Renal cortex interstitium (tissue), 11 donors: ENCODE measurements at regions not wholly inside any gene's neighbourhood (a gene's known extent, or its start where the extent isn't known, plus 50 kb on each side); places are given as distances from the start of the nearest gene placed in this dataset.
"Not testable (repeated sequence)": the region's sequence is repeated elsewhere in the genome, so short reads cannot be mapped to it uniquely, and the experiment has no call there.

Experiments used
- DNase-seq, 11 donors: peaks; one replicate each; pipeline ENCODE4 v3.0.0-alpha.2; 2013; ENCODE audit warnings: low read depth in 9 of 11, low spot score in 4 of 11; ENCODE audit errors: extremely low read depth in 1 of 11

- DNase-seq, result no peak
Observed at GRCh38 chr1:245070836-245071615, 83.8 kb upstream of the KIF26B start.

- DNase-seq, result no peak
Observed at GRCh38 chr1:245067257-245067656, 87.5 kb upstream of the KIF26B start.

- no peak for DNase-seq
Observed at GRCh38 chr1:245062741-245063305, 92.0 kb upstream of the KIF26B start.

- DNase-seq, result not testable (repeated sequence)
Observed at GRCh38 chr1:245061808-245062207, 93.0 kb upstream of the KIF26B start.

GRCh38 chr1:245060684-245061374, 94.0 kb upstream of the KIF26B start:
- peak in 1 of 11 donors; percentile 24 for DNase-seq

DNA sequence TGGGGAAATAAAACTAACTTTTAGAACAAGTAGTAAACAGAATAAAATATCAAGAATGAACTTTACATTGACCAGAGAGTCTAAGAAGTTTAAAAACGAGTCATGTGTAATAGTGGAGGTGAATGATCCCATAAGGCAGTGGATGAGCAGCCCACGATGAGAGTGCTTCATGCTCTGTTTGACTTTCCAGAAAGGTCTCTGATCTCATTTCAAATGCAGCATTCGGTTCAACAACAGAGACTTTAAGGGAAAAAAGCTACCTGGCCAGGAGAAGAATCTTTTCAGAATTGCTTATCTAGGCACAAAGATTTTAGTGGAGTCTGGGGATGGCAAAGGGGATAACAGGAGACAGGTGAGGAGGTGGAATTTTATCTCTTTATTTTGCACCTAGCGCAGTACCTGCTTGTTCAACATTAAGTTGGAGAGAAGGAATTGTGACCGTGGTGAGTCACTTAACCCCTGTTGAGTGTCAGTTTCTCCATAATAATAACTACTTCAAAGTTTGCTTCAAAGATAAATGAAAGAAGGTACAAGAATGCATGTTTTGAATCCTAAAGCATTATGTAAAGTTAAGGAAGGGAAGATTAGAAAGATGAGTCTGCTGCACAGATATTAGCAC, 94.9 kb upstream of the KIF26B start:
- DNase-seq, result no peak

- no peak for DNase-seq
Observed at GRCh38 chr1:245058882-245059281, 95.9 kb upstream of the KIF26B start.

GRCh38 chr1:245058436-245058835, 96.3 kb upstream of the KIF26B start:
- DNase-seq, result no peak

DNA sequence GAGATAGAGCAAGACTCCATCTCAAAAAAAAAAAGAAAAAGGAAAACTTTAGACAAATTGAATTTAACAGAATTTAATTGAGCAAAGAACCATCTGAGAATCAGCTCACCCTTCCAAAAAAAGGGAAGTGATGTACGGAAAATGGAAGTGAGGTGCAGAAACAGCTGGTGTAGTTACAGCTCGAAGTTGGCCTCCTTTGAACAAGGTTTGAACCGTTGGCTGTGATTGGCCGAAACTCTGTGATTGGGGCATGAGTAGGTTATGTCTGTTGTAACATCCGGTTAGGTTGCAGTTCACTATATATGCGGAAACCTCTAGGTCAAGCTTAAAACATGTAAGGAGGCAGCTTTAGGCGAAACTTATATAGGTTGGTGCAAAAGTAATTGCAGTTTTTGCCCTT, 97.9 kb upstream of the KIF26B start:
- no peak for DNase-seq

- DNase-seq, result not testable (repeated sequence)
Observed at GRCh38 chr1:245056296-245056695, 98.5 kb upstream of the KIF26B start.

GRCh38 chr1:245055752-245056151, 99.0 kb upstream of the KIF26B start:
- DNase-seq, result no peak

- no peak for DNase-seq
Observed at GRCh38 chr1:245054507-245055270, 100.1 kb upstream of the KIF26B start.

DNA sequence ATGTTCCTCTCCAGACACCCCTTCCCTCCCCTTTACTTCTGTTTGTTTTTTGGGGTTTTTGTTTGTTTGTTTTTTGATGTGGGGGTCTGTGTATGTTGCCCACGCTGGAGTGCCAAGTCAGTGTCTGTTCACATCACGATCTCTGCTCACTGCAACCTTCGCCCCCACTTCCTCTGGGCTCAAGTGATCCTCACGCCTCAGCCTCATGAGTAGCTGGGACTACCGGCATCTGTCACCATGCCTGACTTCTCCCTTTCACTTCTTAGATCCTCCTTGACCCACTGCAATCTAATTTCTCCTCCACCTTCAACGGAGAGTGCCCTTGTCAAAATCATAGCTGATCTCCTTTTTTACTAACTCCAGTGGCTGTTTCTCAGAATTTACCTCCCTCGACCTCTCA, 100.7 kb upstream of the KIF26B start:
- DNase-seq, result no peak

DNA sequence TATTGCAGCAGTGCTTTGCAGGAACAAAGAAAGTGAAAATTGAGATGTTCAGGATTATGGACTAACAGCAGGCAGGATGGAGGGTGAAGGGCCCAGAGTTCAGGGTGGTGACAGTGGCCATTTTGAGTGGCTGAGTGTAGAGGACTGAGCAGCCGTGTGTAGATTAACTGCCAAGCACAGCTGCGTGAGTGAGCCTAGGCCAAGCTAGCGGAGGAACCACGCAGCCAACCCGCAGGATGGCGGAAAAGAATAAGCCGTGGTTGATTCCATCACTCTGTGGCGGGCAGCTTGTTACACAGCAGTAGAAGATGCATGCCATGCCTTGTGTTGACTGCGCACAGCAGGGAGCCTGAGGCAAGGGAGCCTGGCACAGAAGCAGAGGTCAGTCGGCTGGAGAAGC, 102.5 kb upstream of the KIF26B start:
- DNase-seq, result no peak

DNA sequence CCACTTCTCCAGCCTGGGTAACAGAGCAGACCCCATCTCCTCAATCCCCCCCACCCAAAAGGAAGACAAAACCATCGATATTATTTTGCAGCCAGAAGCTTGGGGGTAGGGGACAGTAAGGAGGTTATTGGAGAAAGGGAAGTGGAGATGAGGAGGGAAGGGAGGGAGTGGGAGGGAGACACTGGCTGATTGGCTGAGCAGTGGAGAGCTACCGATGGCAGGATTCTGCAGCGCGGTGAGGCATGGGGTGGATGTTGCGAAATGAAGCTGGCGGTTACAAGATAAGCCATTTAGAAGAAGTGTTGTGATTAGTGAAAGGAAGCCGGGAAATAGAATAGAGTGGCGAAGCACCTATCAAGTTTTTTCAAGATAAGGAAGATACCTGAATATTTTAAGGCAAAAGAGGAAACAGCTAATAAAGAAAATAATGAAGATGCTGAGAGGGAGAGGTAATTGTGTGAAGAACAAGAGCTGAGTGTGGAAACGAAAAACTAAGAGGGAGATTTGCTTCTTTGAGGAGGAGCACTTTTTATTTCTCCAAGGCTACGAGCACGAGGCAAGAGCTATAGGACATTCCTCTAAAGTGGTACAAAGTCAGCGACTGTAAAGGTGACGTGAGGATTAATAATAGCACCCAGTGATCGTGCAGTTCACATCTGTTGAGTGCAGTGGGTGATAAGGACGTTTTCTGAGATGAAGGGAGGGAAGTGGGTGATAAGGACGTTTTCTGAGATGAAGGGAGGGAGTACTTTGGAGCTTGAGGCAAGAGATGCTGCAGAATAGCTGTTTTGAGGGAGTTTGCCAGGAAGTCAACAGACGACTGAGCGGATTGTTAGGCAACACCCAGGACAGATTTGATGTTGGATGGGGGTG, 103.2 kb upstream of the KIF26B start:
- no peak for DNase-seq

- no peak for DNase-seq
Observed at GRCh38 chr1:245046769-245047168, 108.0 kb upstream of the KIF26B start.

- no peak for DNase-seq
Observed at GRCh38 chr1:245046315-245046714, 108.5 kb upstream of the KIF26B start.

DNA sequence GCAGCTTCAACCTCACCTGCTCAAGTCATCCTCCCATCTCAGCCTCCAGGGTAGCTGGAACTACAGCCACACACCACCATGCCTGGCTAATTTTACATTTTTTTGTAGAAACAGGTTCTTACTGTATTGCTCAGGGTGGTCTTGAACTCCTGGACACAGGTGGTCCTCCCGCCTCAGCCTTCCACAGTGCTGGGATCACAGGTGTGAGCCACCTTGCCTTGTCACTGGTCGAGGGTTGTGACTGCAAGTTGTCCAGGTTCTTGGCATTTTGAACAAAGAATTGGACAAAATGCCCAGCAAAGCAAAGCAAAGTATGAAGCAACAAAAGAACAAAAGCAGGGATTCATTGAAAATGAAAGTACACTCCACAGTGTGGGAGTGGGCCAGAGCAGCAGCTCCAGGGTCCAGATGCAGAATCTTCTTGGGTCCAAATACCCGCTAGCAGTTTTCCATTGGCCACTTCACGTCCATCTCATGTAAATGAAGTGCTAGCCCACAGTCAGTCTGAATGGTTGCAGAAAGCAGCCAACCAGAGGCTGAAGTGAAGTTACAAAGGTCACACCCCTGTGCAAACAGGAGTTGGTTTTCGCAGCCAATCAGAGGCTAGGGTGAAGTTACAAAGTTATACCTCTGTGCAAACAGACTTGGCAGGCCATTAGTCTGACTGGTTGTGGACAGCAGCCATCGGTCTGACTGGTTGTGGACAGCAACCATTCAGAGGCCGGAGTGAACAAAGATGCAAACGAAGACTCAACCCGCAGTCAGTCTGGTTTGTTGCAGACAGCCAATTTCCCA, 109.5 kb upstream of the KIF26B start:
- DNase-seq, result no peak
